Nephron (organoid): ENCODE measurements at regions not wholly inside any gene's neighbourhood (a gene's known extent, or its start where the extent isn't known, plus 50 kb on each side); places are given as distances from the start of the nearest gene placed in this dataset.

Experiments
- H3K27ac Mint-ChIP-seq, 3 experiments: 2 replicates each; pipeline ENCODE4 v1.8.0; 2020; ENCODE audit warnings: mixed read lengths in 3 of 3, mild to moderate bottlenecking in 2 of 3, moderate library complexity in 1 of 3
- H3K27me3 Mint-ChIP-seq: 2 replicates; pipeline ENCODE4 v1.8.0; 2021; ENCODE audit warnings: low read depth, mild to moderate bottlenecking, moderate library complexity, mixed read lengths
- H3K36me3 Mint-ChIP-seq: 2 replicates; pipeline ENCODE4 v1.8.0; 2020; ENCODE audit warnings: low read depth, mixed read lengths
- H3K4me1 Mint-ChIP-seq: 2 replicates; pipeline ENCODE4 v1.8.0; 2020; ENCODE audit warnings: mixed read lengths
- H3K4me3 Mint-ChIP-seq, 3 experiments: 2 replicates each; pipeline ENCODE4 v1.8.0; 2020; ENCODE audit warnings: mild to moderate bottlenecking in 3 of 3, mixed read lengths in 3 of 3, moderate library complexity in 2 of 3
- H3K9me3 Mint-ChIP-seq: 2 replicates; pipeline ENCODE4 v1.8.0; 2020; ENCODE audit warnings: mixed read lengths
- CTCF ChIP-seq, 3 experiments: fragments of 200-600 bp; sonication (generic); IDR thresholded peaks; one replicate each; pipeline ENCODE4 v1.5.0; 2021; ENCODE audit warnings: antibody characterized with exemption in 3 of 3; ENCODE audit not compliant: unreplicated experiment in 3 of 3

- Mint-ChIP-seq H3K36me3 (no peaks in the 10 kb centered on the region), H3K4me3 (no peak overlapping the region), H3K4me1 (no peaks in the 10 kb centered on the region), H3K27ac (no peak overlapping the region), H3K9me3 (no peaks in the 10 kb centered on the region), H3K27me3 (peaks cover 3% of the 10 kb centered on the region)
- no peak for TF ChIP-seq CTCF (IDR thresholded peaks at IDR 0.05; ENCODE audit: unreplicated experiment in 3 of 3)
These were observed 211.4 kb downstream of the MDFIC start for GRCh38 chr7:115133248-115133647.

- H3K4me3 Mint-ChIP-seq: no peak overlapping the region
- H3K36me3 Mint-ChIP-seq: no peaks in the 10 kb centered on the region
- no peak overlapping the region for H3K27ac Mint-ChIP-seq
- no peaks in the 10 kb centered on the region for H3K4me1 Mint-ChIP-seq
- H3K27me3 Mint-ChIP-seq: peaks cover 3% of the 10 kb centered on the region
- TF ChIP-seq CTCF (IDR thresholded peaks at IDR 0.05; ENCODE audit: unreplicated experiment in 3 of 3): no peak
- no peaks in the 10 kb centered on the region for H3K9me3 Mint-ChIP-seq
These were observed 210.2 kb downstream of the MDFIC start for GRCh38 chr7:115132096-115132495.

GRCh38 chr7:115128154-115128553 lies 206.3 kb downstream of the MDFIC start:
- Mint-ChIP-seq H3K36me3 (no peaks in the 10 kb centered on the region), H3K4me1 (no peaks in the 10 kb centered on the region), H3K9me3 (no peaks in the 10 kb centered on the region), H3K4me3 (no peak overlapping the region), H3K27ac (no peak overlapping the region), H3K27me3 (peaks cover 3% of the 10 kb centered on the region)
- no peak for TF ChIP-seq CTCF (IDR thresholded peaks at IDR 0.05; ENCODE audit: unreplicated experiment in 3 of 3)

GRCh38 chr7:115127399-115128021 lies 205.6 kb downstream of the MDFIC start:
- H3K27ac Mint-ChIP-seq: no peak overlapping the region
- H3K4me1 Mint-ChIP-seq: no peaks in the 10 kb centered on the region
- H3K36me3 Mint-ChIP-seq: no peaks in the 10 kb centered on the region
- no peaks in the 10 kb centered on the region for H3K9me3 Mint-ChIP-seq
- no peak for TF ChIP-seq CTCF (IDR thresholded peaks at IDR 0.05; ENCODE audit: unreplicated experiment in 3 of 3)
- peaks cover 3% of the 10 kb centered on the region for H3K27me3 Mint-ChIP-seq
- no peak overlapping the region for H3K4me3 Mint-ChIP-seq

- TF ChIP-seq CTCF (IDR thresholded peaks at IDR 0.05; ENCODE audit: unreplicated experiment in 3 of 3): no peak
- Mint-ChIP-seq H3K27ac (no peak overlapping the region), H3K27me3 (no peaks in the 10 kb centered on the region), H3K4me3 (no peak overlapping the region), H3K36me3 (no peaks in the 10 kb centered on the region), H3K4me1 (no peaks in the 10 kb centered on the region), H3K9me3 (no peaks in the 10 kb centered on the region)
These were observed 203.9 kb downstream of the MDFIC start for GRCh38 chr7:115125750-115126149.

GRCh38 chr7:115125312-115125711 lies 203.4 kb downstream of the MDFIC start:
- TF ChIP-seq CTCF (IDR thresholded peaks at IDR 0.05; ENCODE audit: unreplicated experiment in 3 of 3): no peak
- Mint-ChIP-seq H3K4me1 (no peaks in the 10 kb centered on the region), H3K9me3 (no peaks in the 10 kb centered on the region), H3K27me3 (no peaks in the 10 kb centered on the region), H3K27ac (no peak overlapping the region), H3K4me3 (no peak overlapping the region), H3K36me3 (no peaks in the 10 kb centered on the region)
